Endothelial cell of umbilical vein (primary cell): ENCODE measurements at regions not wholly inside any gene's neighbourhood (a gene's known extent, or its start where the extent isn't known, plus 50 kb on each side); places are given as distances from the start of the nearest gene placed in this dataset.

Source experiments
- CTCF ChIP-seq, 2 donors: IDR thresholded peaks; 1 replicate in 1 of 2; 2 replicates in 1 of 2; pipeline ENCODE4 v1.5.1; 2011; ENCODE audit warnings: low read length in 2 of 2, mild to moderate bottlenecking in 2 of 2, moderate library complexity in 2 of 2, control low read depth in 1 of 2, inconsistent platforms in 1 of 2, low read depth in 1 of 2; ENCODE audit not compliant: insufficient read depth in 1 of 2; ENCODE audit errors: extremely low read depth in 1 of 2
- MAX ChIP-seq: IDR thresholded peaks from 2 replicates; pipeline ENCODE4 v1.6.1; 2011; ENCODE audit not compliant: insufficient read depth, insufficient read length
- POLR2A ChIP-seq: IDR thresholded peaks from 2 replicates; pipeline ENCODE4 v1.6.1; 2012; ENCODE audit warnings: low read depth, mild to moderate bottlenecking, control low read depth, low read length

- TF ChIP-seq POLR2A (no peak), MAX (no peak), CTCF (IDR thresholded peaks at IDR 0.05; ENCODE audit: extremely low read depth in 1 of 2, insufficient read depth in 1 of 2, low read depth in 1 of 2, low read length in 2 of 2) (no peak)
Measured at GRCh38 chr11:24155792-24156191, 341.1 kb upstream of the LUZP2 start.
